T-cell (primary cell): ENCODE measurements at regions not wholly inside any gene's neighbourhood (a gene's known extent, or its start where the extent isn't known, plus 50 kb on each side); places are given as distances from the start of the nearest gene placed in this dataset.
"Not testable (repeated sequence)": the region's sequence is repeated elsewhere in the genome, so short reads cannot be mapped to it uniquely, and the experiment has no call there.

ENCODE experiments used
- ATAC-seq, 4 experiments: fragments of 200-7000 bp in 3 of 4; fragments of 150-1000 bp in 1 of 4; cut with Tn5 transposase; replicated peaks in 1 of 4; 1 replicate in 3 of 4; 2 replicates in 1 of 4; pipeline ENCODE4 v1.10.0; 2021; ENCODE audit warnings: moderate library complexity in 3 of 4, mild to moderate bottlenecking in 2 of 4, moderate number of reproducible peaks in 1 of 4
- CTCF ChIA-PET, 2 donors: fragments of 300-600 bp; sonication (Branson Sonifier 250); formaldehyde crosslinking; loops; one replicate each; lab custom pipeline; 2022; ENCODE audit warnings: antibody characterized with exemption in 2 of 2; lab: Charles Lee
- POLR2A ChIA-PET, 2 donors: fragments of 300-600 bp; sonication (Branson Sonifier 250); formaldehyde crosslinking; loops; one replicate each; lab custom pipeline; 2022; ENCODE audit warnings: antibody characterized with exemption in 2 of 2; lab: Charles Lee
- DNase-seq, 35 experiments: peaks; one replicate each; pipeline versions ENCODE4 v3.0.0 to v3.0.0-alpha.2; 2013 to 2023
- H3K27ac ChIP-seq: one replicate; pipeline ENCODE4 v1.5.1; 2013; ENCODE audit warnings: low read length
- H3K27me3 ChIP-seq, 2 experiments: replicated peaks in 1 of 2; 1 replicate in 1 of 2; 2 replicates in 1 of 2; pipeline versions ENCODE4 v1.6.1 to v1.7.0; 2013; ENCODE audit warnings: low read length in 1 of 2, mixed read lengths in 1 of 2; ENCODE audit not compliant: control insufficient read depth in 2 of 2, insufficient read depth in 2 of 2; ENCODE audit errors: extremely low read depth in 1 of 2
- H3K36me3 ChIP-seq, 2 donors: 1 replicate in 1 of 2; 2 replicates in 1 of 2; pipeline versions ENCODE4 v1.6.1 to v1.7.0; 2013; ENCODE audit warnings: low read length in 1 of 2; ENCODE audit not compliant: control insufficient read depth in 2 of 2, insufficient read depth in 1 of 2; ENCODE audit errors: extremely low read depth in 1 of 2
- H3K4me1 ChIP-seq, 2 experiments: 1 replicate in 1 of 2; 2 replicates in 1 of 2; pipeline versions ENCODE4 v1.6.1 to v1.7.0; 2013; ENCODE audit warnings: low read length in 2 of 2, mixed read lengths in 1 of 2; ENCODE audit not compliant: insufficient read depth in 2 of 2, control insufficient read depth in 1 of 2; ENCODE audit errors: extremely low read depth in 1 of 2
- H3K4me3 ChIP-seq, 2 donors: 1 replicate in 1 of 2; 2 replicates in 1 of 2; pipeline versions ENCODE4 v1.5.1 to v1.7.0; 2013; ENCODE audit warnings: mild to moderate bottlenecking in 2 of 2, low read length in 1 of 2, moderate library complexity in 1 of 2; ENCODE audit not compliant: control insufficient read depth in 1 of 2; ENCODE audit errors: extremely low read depth in 1 of 2
- H3K9me3 ChIP-seq: 2 replicates; pipeline ENCODE4 v1.7.0; 2013
- H3K27ac Mint-ChIP-seq, 2 donors: one replicate each; pipeline ENCODE4 v1.8.0; 2020 to 2021; ENCODE audit warnings: mild to moderate bottlenecking in 2 of 2, mixed read lengths in 2 of 2
- H3K27me3 Mint-ChIP-seq, 2 donors: one replicate each; pipeline ENCODE4 v1.8.0; 2021 to 2022; ENCODE audit warnings: mixed read lengths in 2 of 2
- H3K36me3 Mint-ChIP-seq: one replicate; pipeline ENCODE4 v1.8.0; 2021; ENCODE audit warnings: mixed read lengths
- H3K4me1 Mint-ChIP-seq, 3 donors: one replicate each; pipeline ENCODE4 v1.8.0; 2020 to 2022; ENCODE audit warnings: mixed read lengths in 3 of 3, mild to moderate bottlenecking in 1 of 3
- H3K4me3 Mint-ChIP-seq, 3 donors: one replicate each; pipeline ENCODE4 v1.8.0; 2020 to 2022; ENCODE audit warnings: mild to moderate bottlenecking in 3 of 3, mixed read lengths in 3 of 3, moderate library complexity in 3 of 3
- H3K9me3 Mint-ChIP-seq, 3 donors: one replicate each; pipeline ENCODE4 v1.8.0; 2020 to 2022; ENCODE audit warnings: mixed read lengths in 3 of 3
- WGBS: methylation state at CpG from one replicate; pipeline ENCODE4 v1.1.5; 2013; ENCODE audit warnings: missing lambda C conversion rate; ENCODE audit not compliant: insufficient coverage; 5-methylcytosine and 5-hydroxymethylcytosine counted together

GRCh38 chr7:109467729-109468128 lies 898.1 kb downstream of the DNAJB9 start:
- H3K4me1 ChIP-seq, CTCF ChIA-PET, H3K36me3 ChIP-seq, H3K27me3 ChIP-seq, H3K27ac Mint-ChIP-seq, H3K27ac ChIP-seq, H3K4me3 Mint-ChIP-seq, DNase-seq, H3K4me3 ChIP-seq, H3K9me3 Mint-ChIP-seq, POLR2A ChIA-PET, H3K9me3 ChIP-seq, H3K4me1 Mint-ChIP-seq, H3K36me3 Mint-ChIP-seq, ATAC-seq, H3K27me3 Mint-ChIP-seq: not testable (repeated sequence)
- no CpG with 5 or more reads among the region's 4 CpGs for WGBS

GRCh38 chr7:109473172-109473571 lies 903.5 kb downstream of the DNAJB9 start:
- no peaks in the 10 kb centered on the region for H3K4me1 ChIP-seq
- POLR2A ChIA-PET, result no interaction called here
- Mint-ChIP-seq H3K36me3 (no peaks in the 10 kb centered on the region), H3K27me3 (no peaks in the 10 kb centered on the region), H3K27ac (no peak overlapping the region), H3K4me1 (no peaks in the 10 kb centered on the region), H3K4me3 (no peak overlapping the region), H3K9me3 (peaks cover 0 to 2% (median 0%) of the 10 kb centered on the region in 3 donors)
- no peaks in the 10 kb centered on the region for H3K36me3 ChIP-seq
- no peaks in the 10 kb centered on the region for H3K27me3 ChIP-seq
- H3K4me3 ChIP-seq, result no peak overlapping the region
- CTCF ChIA-PET, result no interaction called here
- no peak overlapping the region for H3K27ac ChIP-seq
- DNase-seq (no peak), ATAC-seq (no peak)
- H3K9me3 ChIP-seq, result no peaks in the 10 kb centered on the region
- no CpG with 5 or more reads among the region's 1 CpG for WGBS

DNA sequence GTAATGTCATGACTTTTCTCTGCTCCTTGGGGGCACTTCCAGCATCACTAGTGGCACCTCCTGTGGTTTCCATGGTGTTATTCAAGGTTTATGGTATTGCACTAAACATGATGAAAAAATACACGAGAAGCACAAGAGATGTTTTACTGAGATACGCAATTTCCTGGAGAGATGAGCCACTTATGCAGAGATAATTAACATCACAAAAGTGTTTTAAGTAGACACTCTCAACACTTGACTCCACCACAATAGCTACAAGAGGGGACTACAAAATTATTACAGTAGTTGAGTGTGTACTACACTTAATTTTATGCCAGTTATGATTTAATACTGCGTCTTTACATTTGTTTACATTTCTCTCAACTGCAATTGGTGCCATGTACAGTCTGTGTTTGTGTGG lies 906.7 kb downstream of the DNAJB9 start:
- ATAC-seq, result no peak
- POLR2A ChIA-PET, result no interaction called here
- H3K27ac Mint-ChIP-seq, result no peak overlapping the region
- CTCF ChIA-PET, result no interaction called here
- Histone ChIP-seq H3K27me3 (no peaks in the 10 kb centered on the region), H3K4me1 (no peaks in the 10 kb centered on the region), H3K4me3 (no peak overlapping the region), H3K36me3 (no peaks in the 10 kb centered on the region), H3K27ac (no peak overlapping the region), H3K9me3 (no peaks in the 10 kb centered on the region)
- H3K4me3 Mint-ChIP-seq, result no peak overlapping the region
- H3K4me1 Mint-ChIP-seq, result no peaks in the 10 kb centered on the region
- WGBS, result no CpG with 5 or more reads among the region's 3 CpGs
- H3K36me3 Mint-ChIP-seq, result no peaks in the 10 kb centered on the region
- peaks cover 0 to 5% (median 0%) of the 10 kb centered on the region in 3 donors for H3K9me3 Mint-ChIP-seq
- no peak for DNase-seq
- no peaks in the 10 kb centered on the region for H3K27me3 Mint-ChIP-seq

DNA sequence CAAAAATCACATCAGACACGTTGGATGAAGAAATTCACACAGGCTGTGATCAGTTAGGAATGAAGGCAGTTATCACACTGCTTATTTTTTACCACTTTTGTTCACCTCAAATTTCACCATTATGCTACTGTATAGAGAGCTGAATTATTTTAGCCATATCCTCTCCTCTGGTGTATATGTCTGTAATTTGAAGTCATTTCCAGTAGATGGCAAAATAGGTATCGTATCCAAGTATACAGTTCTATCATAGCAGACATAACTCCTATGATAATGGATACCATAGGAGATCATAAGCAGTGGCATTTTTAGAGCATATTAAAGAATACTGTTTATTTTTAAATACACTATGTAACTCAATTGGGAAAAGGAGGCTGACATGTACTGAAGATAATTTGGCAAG lies 909.7 kb downstream of the DNAJB9 start:
- H3K4me1 Mint-ChIP-seq, result no peaks in the 10 kb centered on the region
- no peaks in the 10 kb centered on the region for H3K27me3 Mint-ChIP-seq
- CTCF ChIA-PET, result no interaction called here
- WGBS, result no CpG with 5 or more reads among the region's 2 CpGs
- Histone ChIP-seq H3K4me1 (no peaks in the 10 kb centered on the region), H3K27me3 (no peaks in the 10 kb centered on the region), H3K4me3 (no peak overlapping the region), H3K27ac (no peak overlapping the region), H3K36me3 (no peaks in the 10 kb centered on the region), H3K9me3 (no peaks in the 10 kb centered on the region)
- H3K4me3 Mint-ChIP-seq, result no peak overlapping the region
- ATAC-seq (no peak), DNase-seq (no peak)
- H3K9me3 Mint-ChIP-seq, result peaks cover 0 to 4% (median 3%) of the 10 kb centered on the region in 3 donors
- POLR2A ChIA-PET, result interaction anchor here in 1 of 2 donors (0.5 kb wide), 1 partner anchor 148 kb away, joined by 4 read pairs; no protein-coding TSS in a partner anchor
- H3K27ac Mint-ChIP-seq, result no peak overlapping the region
- no peaks in the 10 kb centered on the region for H3K36me3 Mint-ChIP-seq

GRCh38 chr7:109490607-109491006 lies 920.9 kb downstream of the DNAJB9 start:
- H3K9me3 Mint-ChIP-seq, result peaks cover 4 to 12% (median 9%) of the 10 kb centered on the region in 3 donors
- H3K27me3 ChIP-seq, H3K9me3 ChIP-seq, H3K4me3 ChIP-seq, CTCF ChIA-PET, DNase-seq, H3K4me1 ChIP-seq, H3K27ac ChIP-seq, H3K4me1 Mint-ChIP-seq, H3K27me3 Mint-ChIP-seq, H3K27ac Mint-ChIP-seq, H3K36me3 ChIP-seq, H3K36me3 Mint-ChIP-seq, H3K4me3 Mint-ChIP-seq, POLR2A ChIA-PET, ATAC-seq: not testable (repeated sequence)
- no CpG with 5 or more reads among the region's 1 CpG for WGBS

GRCh38 chr7:109497053-109497452 lies 927.4 kb downstream of the DNAJB9 start:
- H3K4me1 Mint-ChIP-seq, result no peaks in the 10 kb centered on the region
- no peak overlapping the region for H3K4me3 Mint-ChIP-seq
- H3K27ac Mint-ChIP-seq, result no peak overlapping the region
- no peaks in the 10 kb centered on the region for H3K36me3 ChIP-seq
- no peak overlapping the region for H3K27ac ChIP-seq
- H3K9me3 Mint-ChIP-seq, result peaks cover 14 to 21% (median 16%) of the 10 kb centered on the region in 3 donors
- H3K9me3 ChIP-seq, result no peaks in the 10 kb centered on the region
- WGBS, result 33% methylated on average over 1 of the region's 5 CpGs
- CTCF ChIA-PET, result no interaction called here
- DNase-seq, result no peak
- H3K36me3 Mint-ChIP-seq, result no peaks in the 10 kb centered on the region
- no peaks in the 10 kb centered on the region for H3K4me1 ChIP-seq
- ATAC-seq, result no peak
- POLR2A ChIA-PET, result no interaction called here
- no peak overlapping the region for H3K4me3 ChIP-seq
- no peaks in the 10 kb centered on the region for H3K27me3 Mint-ChIP-seq
- no peaks in the 10 kb centered on the region for H3K27me3 ChIP-seq

DNA sequence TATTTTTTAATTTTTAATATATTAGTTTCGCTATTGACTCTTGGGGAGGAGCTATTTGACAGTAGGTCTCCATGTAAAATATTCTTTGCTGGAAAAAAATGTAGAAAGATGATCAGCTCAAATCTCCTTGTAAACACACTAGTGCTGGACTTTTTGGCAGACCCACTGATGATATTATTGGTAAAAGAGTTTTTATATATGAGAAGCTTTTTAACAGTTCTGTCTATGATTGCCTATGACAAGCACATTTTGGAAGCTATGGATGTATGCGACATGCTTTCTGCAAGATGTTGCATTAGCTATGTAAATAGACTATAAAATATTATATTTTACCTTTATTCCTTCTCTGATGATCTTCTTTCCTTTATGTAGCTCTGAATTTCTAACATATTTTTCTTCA lies 928.5 kb downstream of the DNAJB9 start:
- no peaks in the 10 kb centered on the region for H3K27me3 ChIP-seq
- no peak overlapping the region for H3K27ac Mint-ChIP-seq
- H3K36me3 Mint-ChIP-seq, result no peaks in the 10 kb centered on the region
- ATAC-seq, result no peak
- H3K9me3 Mint-ChIP-seq, result peaks cover 9 to 18% (median 10%) of the 10 kb centered on the region in 3 donors
- H3K4me3 Mint-ChIP-seq, result no peak overlapping the region
- no peak overlapping the region for H3K4me3 ChIP-seq
- no peaks in the 10 kb centered on the region for H3K4me1 ChIP-seq
- no peaks in the 10 kb centered on the region for H3K4me1 Mint-ChIP-seq
- WGBS, result no CpG with 5 or more reads among the region's 2 CpGs
- DNase-seq, result no peak
- H3K9me3 ChIP-seq, result no peaks in the 10 kb centered on the region
- CTCF ChIA-PET, result no interaction called here
- POLR2A ChIA-PET, result no interaction called here
- no peaks in the 10 kb centered on the region for H3K27me3 Mint-ChIP-seq
- no peaks in the 10 kb centered on the region for H3K36me3 ChIP-seq
- H3K27ac ChIP-seq, result no peak overlapping the region
